Ammon's horn (tissue), 1 donor: ENCODE measurements at regions not wholly inside any gene's neighbourhood (a gene's known extent, or its start where the extent isn't known, plus 50 kb on each side); places are given as distances from the start of the nearest gene placed in this dataset.
"Not testable (repeated sequence)": the region's sequence is repeated elsewhere in the genome, so short reads cannot be mapped to it uniquely, and the experiment has no call there.

ENCODE experiments used
- DNase-seq: peaks from one replicate; pipeline ENCODE4 v3.0.0-alpha.2; 2016; ENCODE audit warnings: low spot score

GRCh38 chr1:74946388-74946787 lies 187.8 kb upstream of the LHX8 start:
- DNase-seq = no peak

DNA sequence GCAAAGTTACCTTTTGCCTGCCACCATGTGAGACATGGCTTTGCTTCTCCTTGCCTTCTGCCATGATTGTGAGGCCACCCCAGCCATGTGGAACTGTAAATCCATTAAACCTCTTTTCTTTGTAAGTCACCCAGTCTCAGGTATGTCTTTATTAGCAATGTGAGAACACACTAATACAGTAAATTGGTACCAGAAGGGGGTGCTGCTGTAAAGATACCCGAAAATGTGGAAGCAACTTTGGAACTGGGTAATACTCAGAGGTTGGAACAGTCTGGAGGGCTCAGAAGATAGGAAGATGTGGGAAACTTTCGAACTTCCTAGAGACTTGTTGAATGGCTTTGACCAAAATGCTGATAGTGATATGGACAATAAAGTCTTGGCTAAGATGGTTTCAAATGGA lies 184.8 kb upstream of the LHX8 start:
- DNase-seq = not testable (repeated sequence)

DNA sequence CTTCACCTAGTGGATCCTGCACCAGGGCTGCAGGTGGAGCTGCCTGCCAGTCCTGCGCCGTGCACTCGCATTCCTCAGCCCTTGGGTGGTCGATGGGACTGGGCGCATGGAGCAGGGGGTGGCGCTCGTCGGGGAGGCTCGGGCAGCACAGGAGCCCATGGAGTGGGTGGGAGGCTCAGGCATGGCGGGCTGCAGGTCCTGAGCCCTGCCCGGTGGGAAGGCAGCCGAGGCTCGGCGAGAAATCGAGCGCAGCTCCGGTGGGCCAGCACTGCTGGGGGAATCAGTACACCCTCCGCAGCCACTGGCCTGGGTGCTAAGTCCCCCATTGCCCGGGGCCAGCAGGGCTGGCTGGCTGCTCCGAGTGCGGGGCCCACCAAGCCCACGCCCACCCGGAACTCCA lies 182.2 kb upstream of the LHX8 start:
- not testable (repeated sequence) for DNase-seq

GRCh38 chr1:74952786-74953185 lies 181.4 kb upstream of the LHX8 start:
- DNase-seq = no peak

DNA sequence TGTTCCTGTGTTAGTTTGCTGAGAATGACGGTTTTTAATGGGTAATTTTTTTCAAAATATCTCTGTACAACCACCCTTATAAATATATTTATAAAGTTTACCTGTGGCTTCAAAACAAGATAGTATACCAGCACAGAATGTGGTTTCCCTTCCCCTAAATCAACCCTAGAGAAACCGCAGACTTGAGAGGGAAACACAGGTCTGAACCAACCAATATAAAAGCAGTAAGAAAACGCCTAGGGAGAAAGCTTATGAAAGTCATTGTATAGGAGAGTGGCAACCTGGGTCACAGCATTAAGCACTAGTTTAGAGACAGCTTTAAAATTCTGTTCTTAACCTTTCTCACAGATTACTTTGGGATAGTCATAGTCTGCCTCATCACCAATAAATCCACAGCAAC lies 180.6 kb upstream of the LHX8 start:
- no peak for DNase-seq

GRCh38 chr1:74963120-74963519 lies 171.1 kb upstream of the LHX8 start:
- DNase-seq = no peak

GRCh38 chr1:74964508-74965102 lies 169.6 kb upstream of the LHX8 start:
- peak; percentile 63 for DNase-seq

GRCh38 chr1:74969566-74970135 lies 164.5 kb upstream of the LHX8 start:
- DNase-seq = no peak

DNA sequence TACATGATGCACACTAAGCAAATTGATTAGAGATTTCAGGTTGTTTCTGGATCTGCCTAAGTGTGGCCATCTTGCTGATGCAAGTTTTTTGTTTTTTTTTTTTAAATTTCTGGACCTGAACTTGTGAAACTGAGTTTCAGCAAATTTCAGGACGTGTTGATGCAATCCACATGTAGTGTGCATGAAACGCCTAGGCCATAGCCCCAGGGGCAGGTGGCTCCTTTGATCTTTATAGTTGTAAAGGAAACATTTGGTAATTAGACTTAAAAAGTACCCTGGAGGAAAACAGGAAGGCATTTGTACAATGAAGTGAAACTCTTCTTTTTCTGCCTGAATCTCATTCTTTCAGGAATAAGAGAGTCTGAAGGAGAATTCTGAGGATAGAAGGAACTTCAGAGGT lies 162.2 kb upstream of the LHX8 start:
- no peak for DNase-seq

DNA sequence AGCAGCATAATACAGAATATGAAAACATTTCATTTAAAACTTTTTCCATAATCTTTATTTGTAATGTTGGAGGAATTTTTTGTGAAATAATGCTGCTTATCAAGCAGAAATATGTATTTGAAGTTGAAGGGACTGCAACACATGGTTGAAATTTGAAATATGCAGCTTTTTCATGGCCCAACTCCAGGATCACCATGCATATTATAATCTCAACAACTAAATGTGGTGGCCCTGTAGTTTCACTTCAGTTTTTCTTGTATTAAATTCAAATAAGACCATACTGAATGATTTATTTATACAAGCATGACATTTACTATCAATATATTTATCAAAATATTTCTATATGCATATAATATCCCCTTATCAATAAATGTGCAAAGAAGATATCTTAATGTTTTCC lies 157.7 kb upstream of the LHX8 start:
- no peak for DNase-seq

DNA sequence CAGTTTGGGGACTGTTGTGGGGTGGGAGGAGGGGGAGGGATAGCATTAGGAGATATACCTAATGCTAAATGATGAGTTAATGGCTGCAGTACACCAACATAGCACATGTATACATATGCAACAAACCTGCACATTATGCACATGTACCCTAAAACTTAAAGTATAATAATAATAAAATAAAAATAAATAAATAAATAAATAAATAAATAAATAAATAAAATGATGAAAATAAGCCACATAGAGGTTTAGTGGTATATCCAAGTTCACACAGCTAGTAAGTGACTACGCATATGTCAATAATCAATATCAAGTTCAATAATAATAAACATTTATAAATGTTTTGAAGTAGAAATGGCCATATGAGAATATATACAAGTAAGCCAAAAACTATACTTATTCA lies 141.7 kb upstream of the LHX8 start:
- not testable (repeated sequence) for DNase-seq

GRCh38 chr1:74995821-74996220 lies 138.4 kb upstream of the LHX8 start:
- no peak for DNase-seq

GRCh38 chr1:75010547-75010946 lies 123.6 kb upstream of the LHX8 start:
- DNase-seq = no peak

DNA sequence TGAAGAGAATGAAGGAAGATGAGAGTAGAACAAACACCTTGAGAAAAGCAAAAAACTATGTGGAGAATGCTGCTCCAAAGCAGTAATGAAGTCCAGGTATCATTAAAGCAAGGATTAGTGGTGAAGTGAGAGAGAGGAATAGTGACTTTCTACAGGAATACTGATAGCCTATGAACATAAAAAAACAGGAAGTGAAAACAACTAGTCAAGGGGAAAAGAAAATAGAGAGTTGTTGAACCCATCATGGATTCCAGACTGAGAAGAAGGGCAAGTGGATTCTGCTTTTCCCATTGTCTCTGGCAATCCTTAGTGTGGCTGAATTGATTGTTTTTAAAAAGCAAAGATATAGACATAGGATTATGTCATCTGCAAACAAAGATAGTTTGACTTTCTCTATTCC lies 119.9 kb upstream of the LHX8 start:
- no peak for DNase-seq

GRCh38 chr1:75023005-75023404 lies 111.2 kb upstream of the LHX8 start:
- DNase-seq = no peak

DNA sequence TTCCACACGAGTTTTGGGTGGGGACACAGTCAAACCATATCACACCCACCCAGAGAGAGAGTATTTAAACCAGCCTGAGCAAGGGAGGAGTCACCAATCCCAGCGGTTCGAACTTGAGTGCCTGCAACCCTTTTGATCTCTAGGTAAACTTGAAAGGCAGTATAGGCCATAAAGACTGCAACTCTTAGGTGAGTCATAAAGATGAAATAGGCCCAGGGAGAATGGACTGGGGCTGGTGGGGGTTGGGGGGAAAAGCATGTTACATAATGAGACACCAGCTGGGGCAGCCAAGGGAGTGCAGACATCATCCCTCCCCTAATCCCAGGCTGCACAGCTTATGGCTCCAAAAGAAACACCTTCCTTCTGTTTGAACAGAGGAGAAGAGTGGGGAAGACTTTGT lies 99.8 kb upstream of the LHX8 start:
- no peak for DNase-seq

GRCh38 chr1:75035536-75035935 lies 98.7 kb upstream of the LHX8 start:
- DNase-seq = no peak

- DNase-seq = no peak
These were observed 81.0 kb upstream of the LHX8 start for GRCh38 chr1:75053207-75053606.

GRCh38 chr1:75058424-75058823 lies 75.8 kb upstream of the LHX8 start:
- no peak for DNase-seq

DNA sequence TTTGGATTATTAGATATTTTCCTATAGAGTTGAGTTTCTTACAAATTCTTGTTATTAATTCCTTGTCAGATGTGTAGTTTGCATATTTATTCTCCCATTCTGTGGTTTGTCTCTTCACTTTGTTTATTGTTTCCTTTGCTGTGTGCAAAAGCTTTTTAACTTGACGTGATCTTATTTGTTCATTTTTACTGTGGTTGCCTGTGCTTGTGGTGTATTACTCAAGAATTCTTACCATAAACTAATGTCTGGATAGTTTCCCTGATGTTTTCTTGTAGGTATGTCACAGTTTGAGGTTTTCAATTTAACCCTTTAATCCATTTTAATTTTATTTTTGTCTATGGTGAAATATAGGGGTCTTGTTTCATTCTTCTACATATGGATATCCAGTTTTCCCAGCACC lies 72.1 kb upstream of the LHX8 start:
- DNase-seq = no peak

DNA sequence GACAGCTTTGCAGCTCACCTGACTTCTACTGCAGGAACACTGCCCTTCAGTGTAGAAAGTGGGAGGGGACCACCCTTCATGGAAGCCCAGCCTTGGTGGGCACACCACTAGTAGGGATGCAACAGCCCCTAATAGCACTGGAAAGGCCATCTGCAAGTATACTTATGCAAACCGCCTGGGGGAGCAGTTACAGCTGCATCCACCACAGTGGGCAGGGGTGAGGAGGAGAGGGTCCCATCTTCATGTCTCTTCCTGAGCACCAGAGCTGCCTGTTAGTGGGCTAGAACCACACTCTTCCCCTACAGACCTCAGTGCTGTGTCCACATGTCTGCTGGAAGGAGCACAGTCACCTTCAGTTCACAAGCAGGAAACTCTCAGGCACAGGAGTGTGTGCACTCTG lies 66.2 kb upstream of the LHX8 start:
- DNase-seq = no peak

GRCh38 chr1:75074831-75075395 lies 59.3 kb upstream of the LHX8 start:
- DNase-seq = no peak

DNA sequence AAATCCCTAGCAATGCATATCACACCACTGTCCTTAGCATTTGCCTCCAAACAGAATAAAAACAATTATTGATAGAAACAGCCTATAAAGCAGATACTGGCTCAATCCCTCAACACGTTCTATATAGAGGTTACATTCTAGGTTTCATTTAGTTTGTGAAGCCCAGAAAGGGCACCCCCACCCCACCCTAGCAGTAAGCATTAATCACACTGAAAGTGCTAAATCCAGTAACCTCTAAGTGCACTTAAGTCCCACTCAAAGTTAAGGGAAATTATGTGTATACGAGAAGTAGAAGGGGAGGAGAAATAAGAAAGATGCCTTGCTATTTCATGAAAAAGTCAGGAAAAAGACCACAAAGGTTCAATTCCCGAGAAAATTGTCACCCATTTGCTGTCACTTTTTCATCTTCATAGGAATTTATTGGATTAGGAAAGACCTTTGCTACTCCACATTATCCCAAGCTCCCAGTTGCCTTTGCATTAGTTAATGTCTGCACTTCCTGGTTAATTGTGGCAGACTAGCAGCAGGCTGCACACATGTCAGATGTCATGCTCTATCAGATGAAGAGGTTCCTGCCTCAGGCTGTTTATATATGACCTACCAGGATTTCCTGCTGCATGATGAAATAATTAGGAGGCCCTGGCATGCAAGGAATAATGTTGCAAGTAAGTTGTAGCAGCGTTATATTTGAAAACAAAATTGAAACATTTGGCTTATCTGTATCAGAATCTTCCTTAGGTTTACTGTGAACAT lies 54.5 kb upstream of the LHX8 start:
- no peak for DNase-seq
